PFSK-1 (cell line): ENCODE measurements at regions not wholly inside any gene's neighbourhood (a gene's known extent, or its start where the extent isn't known, plus 50 kb on each side); places are given as distances from the start of the nearest gene placed in this dataset.

Experiments
- FOXP2 ChIP-seq: optimal IDR thresholded peaks from 2 replicates; pipeline ENCODE3; 2011; ENCODE audit warnings: borderline replicate concordance, control low read depth, inconsistent platforms; ENCODE audit not compliant: insufficient read depth; ENCODE audit errors: extremely low read length, extremely low read depth
- POLR2AphosphoS5 ChIP-seq: IDR thresholded peaks from 2 replicates; pipeline ENCODE4 v1.6.1; 2012; ENCODE audit warnings: low read depth, mild to moderate bottlenecking, control low read depth, low read length, moderate library complexity
- REST ChIP-seq, 2 experiments: IDR thresholded peaks; 2 replicates each; pipeline versions ENCODE4 v1.6.1 to v1.8.0; 2011 to 2012; ENCODE audit warnings: low read depth in 2 of 2, low read length in 2 of 2, control low read depth in 1 of 2, inconsistent platforms in 1 of 2, mild to moderate bottlenecking in 1 of 2, moderate library complexity in 1 of 2; ENCODE audit not compliant: insufficient read depth in 1 of 2
- SIN3A ChIP-seq: IDR thresholded peaks from 2 replicates; pipeline ENCODE4 v1.6.1; 2012; ENCODE audit warnings: mild to moderate bottlenecking, low read length, moderate library complexity, borderline replicate concordance; ENCODE audit not compliant: insufficient read depth
- TAF1 ChIP-seq: IDR thresholded peaks from 2 replicates; pipeline ENCODE4 v1.6.1; 2012; ENCODE audit warnings: low read length, control low read depth, borderline replicate concordance; ENCODE audit not compliant: insufficient read depth

GRCh38 chr2:19185086-19185485, 173.3 kb downstream of the OSR1 start:
- TF ChIP-seq SIN3A: no peak

GRCh38 chr2:19178175-19178574, 180.2 kb downstream of the OSR1 start:
- TF ChIP-seq REST (IDR thresholded peaks at IDR 0.05; ENCODE audit: insufficient read depth in 1 of 2, low read depth in 2 of 2, low read length in 2 of 2) (no peak), POLR2AphosphoS5 (no peak), TAF1 (no peak), SIN3A (no peak), FOXP2 (no peak)

- TF ChIP-seq POLR2AphosphoS5 (no peak), SIN3A (no peak), FOXP2 (no peak), TAF1 (no peak), REST (IDR thresholded peaks at IDR 0.05; ENCODE audit: insufficient read depth in 1 of 2, low read depth in 2 of 2, low read length in 2 of 2) (no peak)
Measured at GRCh38 chr2:19176977-19177376, 181.4 kb downstream of the OSR1 start.

- TF ChIP-seq TAF1 (no peak), SIN3A (no peak), REST (IDR thresholded peaks at IDR 0.05; ENCODE audit: insufficient read depth in 1 of 2, low read depth in 2 of 2, low read length in 2 of 2) (no peak), POLR2AphosphoS5 (no peak), FOXP2 (no peak)
Measured at GRCh38 chr2:19176172-19176852, 182.1 kb downstream of the OSR1 start.

GRCh38 chr2:19174176-19174575, 184.2 kb downstream of the OSR1 start:
- TF ChIP-seq TAF1: no peak
- no peak for TF ChIP-seq SIN3A
- TF ChIP-seq FOXP2: no peak
- TF ChIP-seq POLR2AphosphoS5: no peak
- TF ChIP-seq REST (IDR thresholded peaks at IDR 0.05; ENCODE audit: insufficient read depth in 1 of 2, low read depth in 2 of 2, low read length in 2 of 2): no peak
